ENCODE measurements at regions not wholly inside any gene's neighbourhood (a gene's known extent, or its start where the extent isn't known, plus 50 kb on each side); places are given as distances from the start of the nearest gene placed in this dataset.

DNA sequence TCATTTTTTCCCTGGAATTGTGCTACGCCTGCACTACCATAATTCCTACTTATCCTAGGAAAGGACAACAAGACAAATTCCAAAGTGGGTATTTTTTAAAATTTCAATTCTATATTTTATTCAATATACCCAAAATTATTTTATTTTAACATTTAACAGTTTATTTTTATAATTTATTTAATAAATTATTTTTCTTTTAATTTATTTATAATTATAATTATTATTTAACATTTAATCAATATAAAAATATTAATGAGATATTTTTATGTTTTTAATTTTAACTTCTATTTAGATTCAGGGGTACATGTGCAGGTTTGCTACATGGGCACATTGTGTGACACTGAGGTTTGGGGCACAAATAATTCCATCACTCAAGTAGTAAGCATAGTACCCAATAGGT, 65.6 kb upstream of the VSTM2A start:
- TF ChIP-seq, protein P1, sequence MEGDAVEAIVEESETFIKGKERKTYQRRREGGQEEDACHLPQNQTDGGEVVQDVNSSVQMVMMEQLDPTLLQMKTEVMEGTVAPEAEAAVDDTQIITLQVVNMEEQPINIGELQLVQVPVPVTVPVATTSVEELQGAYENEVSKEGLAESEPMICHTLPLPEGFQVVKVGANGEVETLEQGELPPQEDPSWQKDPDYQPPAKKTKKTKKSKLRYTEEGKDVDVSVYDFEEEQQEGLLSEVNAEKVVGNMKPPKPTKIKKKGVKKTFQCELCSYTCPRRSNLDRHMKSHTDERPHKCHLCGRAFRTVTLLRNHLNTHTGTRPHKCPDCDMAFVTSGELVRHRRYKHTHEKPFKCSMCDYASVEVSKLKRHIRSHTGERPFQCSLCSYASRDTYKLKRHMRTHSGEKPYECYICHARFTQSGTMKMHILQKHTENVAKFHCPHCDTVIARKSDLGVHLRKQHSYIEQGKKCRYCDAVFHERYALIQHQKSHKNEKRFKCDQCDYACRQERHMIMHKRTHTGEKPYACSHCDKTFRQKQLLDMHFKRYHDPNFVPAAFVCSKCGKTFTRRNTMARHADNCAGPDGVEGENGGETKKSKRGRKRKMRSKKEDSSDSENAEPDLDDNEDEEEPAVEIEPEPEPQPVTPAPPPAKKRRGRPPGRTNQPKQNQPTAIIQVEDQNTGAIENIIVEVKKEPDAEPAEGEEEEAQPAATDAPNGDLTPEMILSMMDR (IDR thresholded peaks at IDR 0.05; ENCODE audit: control extremely low read depth in 1 of 3, insufficient read depth in 1 of 3, low read depth in 1 of 3, low read length in 3 of 3): no peak
- TF ChIP-seq GABPA (IDR thresholded peaks at IDR 0.05; ENCODE audit: borderline replicate concordance, insufficient read depth, low read length) (no peak), USF2 (IDR thresholded peaks at IDR 0.05; ENCODE audit: low read length) (no peak), EZH2 (IDR thresholded peaks at IDR 0.05; ENCODE audit: low read depth, low read length, severe bottlenecking) (no peak), CHD2 (IDR thresholded peaks at IDR 0.05; ENCODE audit: low read length) (no peak)

Measured in H1 (cell line).